Heart left ventricle (tissue), 13 donors: ENCODE measurements at regions not wholly inside any gene's neighbourhood (a gene's known extent, or its start where the extent isn't known, plus 50 kb on each side); places are given as distances from the start of the nearest gene placed in this dataset.

Experiments used
- POLR2A ChIP-seq, 2 donors: fragments of 450-650 bp; IDR thresholded peaks; one replicate each; pipeline ENCODE4 v1.6.1; 2017; ENCODE audit warnings: antibody characterized with exemption in 2 of 2, mild to moderate bottlenecking in 2 of 2, moderate library complexity in 2 of 2
- TF ChIP-seq, protein P1 (sequence below), 12 donors: fragments of 200-600 bp; sonication (generic) in 4 of 12; IDR thresholded peaks; one replicate each; pipeline versions ENCODE4 v1.5.0 to v1.8.0; 2018 to 2022; ENCODE audit warnings: antibody characterized with exemption in 12 of 12, mild to moderate bottlenecking in 5 of 12
- donor health status: ischemic (EF 13 %, LVEDD 7.1; RV severe dilation, severe dysfunction).
- donor health status: DM: no; HTN: yes; CAD: no.
- donor health status: DM: no; HTN: no; CAD: no.
- donor health status: ischemic (EF 25% LVEDD 6.9; RV normal size, moderate dysfunction).
- donor health status: ischemic (EF 25% LVEDD 5.7; RV mildly dilated, moderate dysfunction).
- donor health status: ischemic (EF 35%, LVEDD 5.7; RV mildly dilated, moderate dysfunction).
- donor health status: nonischemic (EF 11% LVEDD 7.7; RV severe dilation, severe dysfunction).
- donor health status: DM: yes; HTN: yes; CAD: no.
- donor health status: PGD.
- donor health status: ischemic (EF 29% LVEDD 5.4; RV normal size, mild dysfunction).
- donor health status: nonischemic (EF 23%, LVEDD 6.1; RV moderate dilation, normal function).

GRCh38 chr20:58099956-58100730, 128.3 kb downstream of the ANKRD60 start:
- TF ChIP-seq, protein P1, sequence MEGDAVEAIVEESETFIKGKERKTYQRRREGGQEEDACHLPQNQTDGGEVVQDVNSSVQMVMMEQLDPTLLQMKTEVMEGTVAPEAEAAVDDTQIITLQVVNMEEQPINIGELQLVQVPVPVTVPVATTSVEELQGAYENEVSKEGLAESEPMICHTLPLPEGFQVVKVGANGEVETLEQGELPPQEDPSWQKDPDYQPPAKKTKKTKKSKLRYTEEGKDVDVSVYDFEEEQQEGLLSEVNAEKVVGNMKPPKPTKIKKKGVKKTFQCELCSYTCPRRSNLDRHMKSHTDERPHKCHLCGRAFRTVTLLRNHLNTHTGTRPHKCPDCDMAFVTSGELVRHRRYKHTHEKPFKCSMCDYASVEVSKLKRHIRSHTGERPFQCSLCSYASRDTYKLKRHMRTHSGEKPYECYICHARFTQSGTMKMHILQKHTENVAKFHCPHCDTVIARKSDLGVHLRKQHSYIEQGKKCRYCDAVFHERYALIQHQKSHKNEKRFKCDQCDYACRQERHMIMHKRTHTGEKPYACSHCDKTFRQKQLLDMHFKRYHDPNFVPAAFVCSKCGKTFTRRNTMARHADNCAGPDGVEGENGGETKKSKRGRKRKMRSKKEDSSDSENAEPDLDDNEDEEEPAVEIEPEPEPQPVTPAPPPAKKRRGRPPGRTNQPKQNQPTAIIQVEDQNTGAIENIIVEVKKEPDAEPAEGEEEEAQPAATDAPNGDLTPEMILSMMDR (IDR thresholded peaks at IDR 0.05), result no peak
- no peak for TF ChIP-seq POLR2A (IDR thresholded peaks at IDR 0.05)
